ENCODE measurements at regions not wholly inside any gene's neighbourhood (a gene's known extent, or its start where the extent isn't known, plus 50 kb on each side); places are given as distances from the start of the nearest gene placed in this dataset.
"Not testable (repeated sequence)": the region's sequence is repeated elsewhere in the genome, so short reads cannot be mapped to it uniquely, and the experiment has no call there.

- no peak for DNase-seq
- H3K27me3 ChIP-seq (ENCODE audit: low read depth): no peaks in the 10 kb centered on the region
- H3K4me1 ChIP-seq: no peaks in the 10 kb centered on the region
- H3K4me3 ChIP-seq: no peak overlapping the region
- H3K27ac ChIP-seq (replicated peaks): no peak overlapping the region
- no peaks in the 10 kb centered on the region for H3K9me3 ChIP-seq (replicated peaks)
- TF ChIP-seq, protein P1, sequence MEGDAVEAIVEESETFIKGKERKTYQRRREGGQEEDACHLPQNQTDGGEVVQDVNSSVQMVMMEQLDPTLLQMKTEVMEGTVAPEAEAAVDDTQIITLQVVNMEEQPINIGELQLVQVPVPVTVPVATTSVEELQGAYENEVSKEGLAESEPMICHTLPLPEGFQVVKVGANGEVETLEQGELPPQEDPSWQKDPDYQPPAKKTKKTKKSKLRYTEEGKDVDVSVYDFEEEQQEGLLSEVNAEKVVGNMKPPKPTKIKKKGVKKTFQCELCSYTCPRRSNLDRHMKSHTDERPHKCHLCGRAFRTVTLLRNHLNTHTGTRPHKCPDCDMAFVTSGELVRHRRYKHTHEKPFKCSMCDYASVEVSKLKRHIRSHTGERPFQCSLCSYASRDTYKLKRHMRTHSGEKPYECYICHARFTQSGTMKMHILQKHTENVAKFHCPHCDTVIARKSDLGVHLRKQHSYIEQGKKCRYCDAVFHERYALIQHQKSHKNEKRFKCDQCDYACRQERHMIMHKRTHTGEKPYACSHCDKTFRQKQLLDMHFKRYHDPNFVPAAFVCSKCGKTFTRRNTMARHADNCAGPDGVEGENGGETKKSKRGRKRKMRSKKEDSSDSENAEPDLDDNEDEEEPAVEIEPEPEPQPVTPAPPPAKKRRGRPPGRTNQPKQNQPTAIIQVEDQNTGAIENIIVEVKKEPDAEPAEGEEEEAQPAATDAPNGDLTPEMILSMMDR (IDR thresholded peaks at IDR 0.05; ENCODE audit: borderline replicate concordance): no peak
- no peaks in the 10 kb centered on the region for H3K36me3 ChIP-seq
- intact Hi-C loops (cut with micrococcal nuclease): no loop called here
Measured at GRCh38 chrX:47749185-47749967, 87.3 kb upstream of the ZNF81 start.

DNA sequence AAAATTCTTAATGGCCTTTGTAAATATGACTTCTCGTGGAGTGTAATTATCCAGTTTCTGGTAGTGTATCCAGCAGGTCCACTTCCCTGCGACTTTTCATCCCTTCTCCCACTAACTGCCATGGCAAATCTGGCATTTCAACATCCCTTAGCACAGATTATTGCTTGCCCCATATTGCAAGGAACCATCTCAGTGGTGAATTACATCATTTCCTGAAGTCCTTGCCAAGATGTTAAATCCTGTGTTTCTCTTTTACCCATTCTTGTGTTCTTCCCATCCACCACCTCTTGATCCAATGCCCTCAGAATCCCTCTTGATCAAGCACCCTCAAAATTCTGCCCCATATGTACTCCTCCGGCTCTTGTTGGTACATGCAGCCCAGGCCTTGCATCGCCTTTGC is 88.1 kb upstream of the ZNF81 start:
- DNase-seq: no peak
- no peaks in the 10 kb centered on the region for H3K36me3 ChIP-seq
- no peaks in the 10 kb centered on the region for H3K9me3 ChIP-seq (replicated peaks)
- no peak overlapping the region for H3K27ac ChIP-seq (replicated peaks)
- no peak overlapping the region for H3K4me3 ChIP-seq
- H3K4me1 ChIP-seq: no peaks in the 10 kb centered on the region
- intact Hi-C loops (cut with micrococcal nuclease): no loop called here
- no peaks in the 10 kb centered on the region for H3K27me3 ChIP-seq (ENCODE audit: low read depth)
- TF ChIP-seq, protein P1 (IDR thresholded peaks at IDR 0.05; ENCODE audit: borderline replicate concordance): no peak

GRCh38 chrX:47746446-47746845 is 87.5 kb upstream of the UXT start:
- TF ChIP-seq, protein P1 (IDR thresholded peaks at IDR 0.05; ENCODE audit: borderline replicate concordance): no peak
- Histone ChIP-seq H3K27ac (replicated peaks) (no peak overlapping the region), H3K4me1 (no peaks in the 10 kb centered on the region), H3K9me3 (replicated peaks) (no peaks in the 10 kb centered on the region), H3K4me3 (no peak overlapping the region), H3K36me3 (no peaks in the 10 kb centered on the region), H3K27me3 (ENCODE audit: low read depth) (no peaks in the 10 kb centered on the region)
- DNase-seq: no peak
- intact Hi-C loops (cut with micrococcal nuclease): no loop called here

DNA sequence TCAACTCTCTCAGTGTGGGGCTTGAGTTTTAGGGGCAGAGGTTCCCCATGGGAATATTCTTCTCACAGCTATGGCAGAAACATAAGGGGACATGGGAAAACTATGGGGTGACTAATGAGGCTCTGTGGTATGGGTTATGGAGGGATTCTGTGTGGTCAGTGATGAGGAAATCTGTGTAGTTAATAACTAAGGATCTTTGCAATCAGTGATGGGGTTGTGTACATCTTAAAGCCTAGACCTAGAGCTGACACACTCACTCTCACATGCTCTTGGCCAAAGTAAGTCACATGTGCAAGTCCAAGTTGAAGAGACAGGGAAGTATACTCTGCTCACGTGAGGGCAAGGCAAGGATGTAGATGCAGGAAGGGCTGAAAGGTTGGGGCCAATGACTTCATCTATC is 86.4 kb upstream of the UXT start:
- H3K36me3 ChIP-seq: no peaks in the 10 kb centered on the region
- no peak overlapping the region for H3K4me3 ChIP-seq
- intact Hi-C loops (cut with micrococcal nuclease): no loop called here
- H3K27ac ChIP-seq (replicated peaks): no peak overlapping the region
- TF ChIP-seq, protein P1 (IDR thresholded peaks at IDR 0.05; ENCODE audit: borderline replicate concordance): no peak
- DNase-seq: no peak
- no peaks in the 10 kb centered on the region for H3K4me1 ChIP-seq
- no peaks in the 10 kb centered on the region for H3K27me3 ChIP-seq (ENCODE audit: low read depth)
- no peaks in the 10 kb centered on the region for H3K9me3 ChIP-seq (replicated peaks)

GRCh38 chrX:47743504-47743903 is 84.5 kb upstream of the UXT start:
- no peaks in the 10 kb centered on the region for H3K9me3 ChIP-seq (replicated peaks)
- no peaks in the 10 kb centered on the region for H3K36me3 ChIP-seq
- TF ChIP-seq, protein P1 (IDR thresholded peaks at IDR 0.05; ENCODE audit: borderline replicate concordance): no peak
- no peaks in the 10 kb centered on the region for H3K4me1 ChIP-seq
- no peaks in the 10 kb centered on the region for H3K27me3 ChIP-seq (ENCODE audit: low read depth)
- intact Hi-C loops (cut with micrococcal nuclease): no loop called here
- no peak overlapping the region for H3K27ac ChIP-seq (replicated peaks)
- H3K4me3 ChIP-seq: no peak overlapping the region
- DNase-seq: no peak

DNA sequence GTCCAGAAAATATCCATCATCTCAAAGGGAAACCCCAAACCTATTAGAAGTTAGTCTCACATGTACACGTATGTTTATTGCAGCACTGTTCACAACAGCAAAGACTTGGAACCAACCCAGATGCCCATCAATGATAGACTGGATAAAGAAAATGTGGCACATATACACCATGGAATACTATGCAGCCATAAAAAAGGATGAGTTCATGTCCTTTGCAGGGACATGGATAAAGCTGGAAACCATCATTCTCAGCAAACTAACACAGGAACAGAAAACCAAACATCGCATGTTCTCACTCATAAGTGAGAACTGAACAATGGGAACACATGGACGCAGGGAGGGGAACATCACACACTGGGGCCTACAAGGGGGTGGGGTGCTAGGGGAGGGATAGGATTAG is 79.9 kb upstream of the UXT start:
- H3K4me1 ChIP-seq; H3K36me3 ChIP-seq; H3K27ac ChIP-seq (replicated peaks); H3K4me3 ChIP-seq; intact Hi-C loops (cut with micrococcal nuclease); DNase-seq; H3K9me3 ChIP-seq (replicated peaks); H3K27me3 ChIP-seq (ENCODE audit: low read depth): not testable (repeated sequence)
